GM12878 (cell line): ENCODE measurements at regions not wholly inside any gene's neighbourhood (a gene's known extent, or its start where the extent isn't known, plus 50 kb on each side); places are given as distances from the start of the nearest gene placed in this dataset.

Experiments
- ATAC-seq: fragments of 200-7000 bp; cut with Tn5 transposase; 3 replicates; pipeline ENCODE4 v1.9.1; 2020; ENCODE audit warnings: mild to moderate bottlenecking, moderate library complexity
- BruUV-seq: library from RNA; stranded (reverse); fragments of 400-500 nt; replicated peaks from 2 replicates; lab custom pipeline; 2021; lab: Mats Ljungman, UMichigan
- CTCF ChIA-PET: fragments of 300-600 bp; sonication (Branson Sonifier 250); formaldehyde crosslinking; extraction: SDS; loops from one replicate; lab custom pipeline; 2021; ENCODE audit warnings: inconsistent platforms; lab: Yijun Ruan, JAX
- POLR2A ChIA-PET: fragments of 350-600 bp; formaldehyde crosslinking; extraction: SDS; loops from one replicate; lab custom pipeline; 2021; ENCODE audit warnings: inconsistent platforms; lab: Charles Lee
- RAD21 ChIA-PET: fragments of 300-600 bp; sonication (Branson Sonifier 250); formaldehyde crosslinking; loops from one replicate; lab custom pipeline; 2023; ENCODE audit warnings: antibody characterized with exemption; ENCODE audit not compliant: unreplicated experiment; lab: Charles Lee
- SMC1A ChIA-PET: fragments of 300-600 bp; sonication (Branson Sonifier 250); formaldehyde crosslinking; loops from one replicate; lab custom pipeline; 2023; ENCODE audit not compliant: unreplicated experiment, uncharacterized antibody; lab: Charles Lee
- DNase-seq: peaks from one replicate; pipeline ENCODE4 v3.0.0-alpha.2; 2011; ENCODE audit warnings: low read depth, low spot score
- FAIRE-seq: peaks from 3 replicates; lab custom pipeline; 2011; peaks lifted over from hg19 to GRCh38; lab: Jason Lieb, UNC
- H2AFZ ChIP-seq: 2 replicates; pipeline ENCODE4 v1.6.0; 2011; ENCODE audit warnings: low read depth, low read length, control low read depth; ENCODE audit not compliant: control insufficient read depth
- H3K27ac ChIP-seq: 2 replicates; pipeline ENCODE4 v1.5.1; 2011; ENCODE audit warnings: control low read depth; ENCODE audit not compliant: control insufficient read depth, insufficient read depth
- H3K27me3 ChIP-seq, 2 experiments: replicated peaks in 1 of 2; 2 replicates each; pipeline versions ENCODE4 v1.6.0 to v1.6.1; 2011; ENCODE audit warnings: low read length in 1 of 2; ENCODE audit not compliant: control insufficient read depth in 2 of 2, insufficient read depth in 2 of 2
- H3K36me3 ChIP-seq, 2 experiments: 2 replicates each; pipeline ENCODE4 v1.5.1; 2011; ENCODE audit warnings: low read length in 1 of 2; ENCODE audit not compliant: control insufficient read depth in 2 of 2, insufficient read depth in 2 of 2
- H3K4me1 ChIP-seq: 2 replicates; pipeline ENCODE4 v1.6.1; 2011; ENCODE audit warnings: mild to moderate bottlenecking, low read length, moderate library complexity, mixed read lengths; ENCODE audit not compliant: control insufficient read depth, insufficient read depth
- H3K4me2 ChIP-seq: 2 replicates; pipeline ENCODE4 v1.6.0; 2011; ENCODE audit warnings: control low read depth; ENCODE audit not compliant: control insufficient read depth, insufficient read depth
- H3K4me3 ChIP-seq: fragments of 200-600 bp; sonication (generic); 2 replicates; pipeline ENCODE4 v1.5.1; 2016
- H3K79me2 ChIP-seq: 2 replicates; pipeline ENCODE4 v1.6.0; 2011; ENCODE audit warnings: low read length; ENCODE audit not compliant: control insufficient read depth, insufficient read depth
- H3K9ac ChIP-seq: 2 replicates; pipeline ENCODE4 v1.8.0; 2011; ENCODE audit warnings: low read length, control low read depth, mixed read lengths; ENCODE audit not compliant: control insufficient read depth, insufficient read depth
- H3K9me3 ChIP-seq: replicated peaks from 3 replicates; pipeline ENCODE4 v1.5.1; 2011; ENCODE audit warnings: mild to moderate bottlenecking, low read length; ENCODE audit not compliant: control insufficient read depth, insufficient read depth
- H4K20me1 ChIP-seq: 2 replicates; pipeline ENCODE4 v1.6.0; 2011; ENCODE audit not compliant: control insufficient read depth, insufficient read depth
- HDGF ChIP-seq: fragments of 450-650 bp; IDR thresholded peaks from 2 replicates; pipeline ENCODE4 v1.6.1; 2016; ENCODE audit warnings: antibody characterized with exemption
- IKZF2 ChIP-seq, 2 experiments: fragments of 450-650 bp; IDR thresholded peaks; 2 replicates each; pipeline ENCODE4 v1.6.1; 2017; ENCODE audit warnings: mild to moderate bottlenecking in 2 of 2, moderate library complexity in 2 of 2
- JUND ChIP-seq: IDR thresholded peaks from 2 replicates; pipeline ENCODE4 v1.6.1; 2012; ENCODE audit warnings: low read depth, mild to moderate bottlenecking, low read length, improper control_type of control experiment, moderate library complexity
- NFYA ChIP-seq: IDR thresholded peaks from 2 replicates; pipeline ENCODE4 v1.6.1; 2011; ENCODE audit warnings: low read depth, mild to moderate bottlenecking, low read length, improper control_type of control experiment, borderline replicate concordance
- NR2C1 ChIP-seq: fragments of 450-650 bp; IDR thresholded peaks from 2 replicates; pipeline ENCODE4 v1.6.1; 2017; ENCODE audit warnings: antibody characterized with exemption, mild to moderate bottlenecking, moderate library complexity
- RBBP5 ChIP-seq: fragments of 200-600 bp; sonication (generic); conservative IDR thresholded peaks from 2 replicates; pipeline ENCODE4 v1.6.1; 2016
- RFX5 ChIP-seq: IDR thresholded peaks from 2 replicates; pipeline ENCODE4 v1.6.1; 2011; ENCODE audit warnings: low read depth, low read length, improper control_type of control experiment
- SPI1 ChIP-seq: IDR thresholded peaks from 2 replicates; pipeline ENCODE4 v1.6.1; 2011; ENCODE audit warnings: low read depth, mild to moderate bottlenecking, low read length, moderate library complexity, borderline replicate concordance; ENCODE audit not compliant: insufficient read depth
- STAT3 ChIP-seq: IDR thresholded peaks from 2 replicates; pipeline ENCODE4 v1.6.1; 2011; ENCODE audit warnings: low read depth, low read length, improper control_type of control experiment
- ZNF687 ChIP-seq: fragments of 450-650 bp; IDR thresholded peaks from 2 replicates; pipeline ENCODE4 v1.6.1; 2017; ENCODE audit warnings: mild to moderate bottlenecking, moderate library complexity
- WGBS: methylation state at CpG from one replicate; pipeline ENCODE4 v1.1.6; 2016; ENCODE audit warnings: low lambda C conversion rate; ENCODE audit not compliant: insufficient replicate concordance, insufficient coverage; ENCODE audit errors: missing lambda C conversion rate; 5-methylcytosine and 5-hydroxymethylcytosine counted together
- in situ Hi-C: fragments of 300-500 bp; cut with MboI; formaldehyde crosslinking; loops from 9 replicates; pipeline ENCODE4 v1.14.3; 2018; ENCODE audit warnings: mixed read lengths
- intact Hi-C: fragments of 100-400 bp; cut with micrococcal nuclease; formaldehyde crosslinking; loops from one replicate; pipeline ENCODE4 v1.14.2; 2022; ENCODE audit not compliant: unreplicated experiment
- TF ChIP-seq, protein P1 (sequence below): fragments of 450-650 bp; IDR thresholded peaks from 2 replicates; pipeline ENCODE4 v1.6.1; 2014; ENCODE audit warnings: mild to moderate bottlenecking
- TF ChIP-seq, protein P2 (sequence below): fragments of 450-650 bp; formaldehyde crosslinking; IDR thresholded peaks from 2 replicates; pipeline ENCODE4 v1.4.0; 2020; ENCODE audit warnings: mild to moderate bottlenecking, moderate library complexity
- TF ChIP-seq, protein P3 (sequence below): IDR thresholded peaks from 2 replicates; pipeline ENCODE4 v1.6.1; 2012; ENCODE audit warnings: low read length, inconsistent platforms

DNA sequence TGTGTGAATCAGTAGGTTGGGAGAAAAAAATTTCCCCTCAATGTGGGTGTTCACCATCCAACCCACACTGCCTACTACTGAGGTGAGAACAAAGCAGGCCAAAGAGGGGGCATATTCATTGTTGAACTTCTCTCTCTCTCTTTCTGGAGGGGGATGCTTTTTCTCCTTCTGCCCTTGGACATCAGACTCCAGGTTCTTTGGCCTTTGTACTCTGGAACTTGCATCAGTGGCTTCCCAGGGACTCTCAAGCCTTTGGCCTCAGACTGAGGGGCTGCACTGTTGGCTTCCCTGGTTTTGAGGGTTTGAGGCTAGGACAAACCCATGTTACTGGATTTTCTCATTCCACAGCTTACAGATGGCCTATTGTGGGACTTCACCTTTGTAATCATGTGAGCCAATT lies 417.2 kb downstream of the ELAVL2 start (continued):
- TF ChIP-seq IKZF2 (IDR thresholded peaks at IDR 0.05), result no peak
- TF ChIP-seq NFYA, result no peak
- no peak for TF ChIP-seq STAT3

- Histone ChIP-seq H3K27ac (no peak overlapping the region), H3K4me2 (no peak overlapping the region), H3K36me3 (no peaks in the 10 kb centered on the region), H3K9ac (no peak overlapping the region), H2AFZ (no peak overlapping the region), H3K4me1 (no peaks in the 10 kb centered on the region), H3K79me2 (no peaks in the 10 kb centered on the region), H3K9me3 (no peaks in the 10 kb centered on the region), H3K27me3 (no peaks in the 10 kb centered on the region), H3K4me3 (no peak overlapping the region), H4K20me1 (no peaks in the 10 kb centered on the region)
- ChIA-PET POLR2A (no interaction called here), CTCF (no interaction called here), SMC1A (no interaction called here), RAD21 (no interaction called here)
- no peak for FAIRE-seq
- in situ Hi-C loops (no loop called here), intact Hi-C loops (no loop called here)
- ATAC-seq, result no peak
- no peak for DNase-seq
- WGBS, result 0% methylated on average over 3 of the region's 3 CpGs
- no TSS peak for BruUV-seq
- TF ChIP-seq JUND, result no peak
- TF ChIP-seq IKZF2 (IDR thresholded peaks at IDR 0.05), result no peak
- no peak for TF ChIP-seq SPI1
- no peak for TF ChIP-seq RFX5
- no peak for TF ChIP-seq ZNF687
- no peak for TF ChIP-seq HDGF
- no peak for TF ChIP-seq RBBP5
- TF ChIP-seq, protein P1, sequence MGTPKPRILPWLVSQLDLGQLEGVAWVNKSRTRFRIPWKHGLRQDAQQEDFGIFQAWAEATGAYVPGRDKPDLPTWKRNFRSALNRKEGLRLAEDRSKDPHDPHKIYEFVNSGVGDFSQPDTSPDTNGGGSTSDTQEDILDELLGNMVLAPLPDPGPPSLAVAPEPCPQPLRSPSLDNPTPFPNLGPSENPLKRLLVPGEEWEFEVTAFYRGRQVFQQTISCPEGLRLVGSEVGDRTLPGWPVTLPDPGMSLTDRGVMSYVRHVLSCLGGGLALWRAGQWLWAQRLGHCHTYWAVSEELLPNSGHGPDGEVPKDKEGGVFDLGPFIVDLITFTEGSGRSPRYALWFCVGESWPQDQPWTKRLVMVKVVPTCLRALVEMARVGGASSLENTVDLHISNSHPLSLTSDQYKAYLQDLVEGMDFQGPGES, result no peak
- TF ChIP-seq, protein P2, sequence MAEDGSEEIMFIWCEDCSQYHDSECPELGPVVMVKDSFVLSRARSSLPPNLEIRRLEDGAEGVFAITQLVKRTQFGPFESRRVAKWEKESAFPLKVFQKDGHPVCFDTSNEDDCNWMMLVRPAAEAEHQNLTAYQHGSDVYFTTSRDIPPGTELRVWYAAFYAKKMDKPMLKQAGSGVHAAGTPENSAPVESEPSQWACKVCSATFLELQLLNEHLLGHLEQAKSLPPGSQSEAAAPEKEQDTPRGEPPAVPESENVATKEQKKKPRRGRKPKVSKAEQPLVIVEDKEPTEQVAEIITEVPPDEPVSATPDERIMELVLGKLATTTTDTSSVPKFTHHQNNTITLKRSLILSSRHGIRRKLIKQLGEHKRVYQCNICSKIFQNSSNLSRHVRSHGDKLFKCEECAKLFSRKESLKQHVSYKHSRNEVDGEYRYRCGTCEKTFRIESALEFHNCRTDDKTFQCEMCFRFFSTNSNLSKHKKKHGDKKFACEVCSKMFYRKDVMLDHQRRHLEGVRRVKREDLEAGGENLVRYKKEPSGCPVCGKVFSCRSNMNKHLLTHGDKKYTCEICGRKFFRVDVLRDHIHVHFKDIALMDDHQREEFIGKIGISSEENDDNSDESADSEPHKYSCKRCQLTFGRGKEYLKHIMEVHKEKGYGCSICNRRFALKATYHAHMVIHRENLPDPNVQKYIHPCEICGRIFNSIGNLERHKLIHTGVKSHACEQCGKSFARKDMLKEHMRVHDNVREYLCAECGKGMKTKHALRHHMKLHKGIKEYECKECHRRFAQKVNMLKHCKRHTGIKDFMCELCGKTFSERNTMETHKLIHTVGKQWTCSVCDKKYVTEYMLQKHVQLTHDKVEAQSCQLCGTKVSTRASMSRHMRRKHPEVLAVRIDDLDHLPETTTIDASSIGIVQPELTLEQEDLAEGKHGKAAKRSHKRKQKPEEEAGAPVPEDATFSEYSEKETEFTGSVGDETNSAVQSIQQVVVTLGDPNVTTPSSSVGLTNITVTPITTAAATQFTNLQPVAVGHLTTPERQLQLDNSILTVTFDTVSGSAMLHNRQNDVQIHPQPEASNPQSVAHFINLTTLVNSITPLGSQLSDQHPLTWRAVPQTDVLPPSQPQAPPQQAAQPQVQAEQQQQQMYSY (CRISPR knock-in tag), result no peak
- TF ChIP-seq NR2C1, result no peak
- TF ChIP-seq, protein P3, sequence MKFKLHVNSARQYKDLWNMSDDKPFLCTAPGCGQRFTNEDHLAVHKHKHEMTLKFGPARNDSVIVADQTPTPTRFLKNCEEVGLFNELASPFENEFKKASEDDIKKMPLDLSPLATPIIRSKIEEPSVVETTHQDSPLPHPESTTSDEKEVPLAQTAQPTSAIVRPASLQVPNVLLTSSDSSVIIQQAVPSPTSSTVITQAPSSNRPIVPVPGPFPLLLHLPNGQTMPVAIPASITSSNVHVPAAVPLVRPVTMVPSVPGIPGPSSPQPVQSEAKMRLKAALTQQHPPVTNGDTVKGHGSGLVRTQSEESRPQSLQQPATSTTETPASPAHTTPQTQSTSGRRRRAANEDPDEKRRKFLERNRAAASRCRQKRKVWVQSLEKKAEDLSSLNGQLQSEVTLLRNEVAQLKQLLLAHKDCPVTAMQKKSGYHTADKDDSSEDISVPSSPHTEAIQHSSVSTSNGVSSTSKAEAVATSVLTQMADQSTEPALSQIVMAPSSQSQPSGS, result no peak
Observed at GRCh38 chr9:23412046-23412445, 414.0 kb downstream of the ELAVL2 start.
